PC-3 (cell line): ENCODE measurements at regions not wholly inside any gene's neighbourhood (a gene's known extent, or its start where the extent isn't known, plus 50 kb on each side); places are given as distances from the start of the nearest gene placed in this dataset.

Experiments used
- ATAC-seq: fragments of 200-7000 bp; cut with Tn5 transposase; 2 replicates; pipeline ENCODE4 v1.9.1; 2020; ENCODE audit warnings: mild to moderate bottlenecking, moderate library complexity
- BruUV-seq: library from RNA; stranded (reverse); fragments of 400-500 nt; replicated peaks from 2 replicates; lab custom pipeline; 2021; lab: Mats Ljungman, UMichigan
- CTCF ChIA-PET: fragments of 300-600 bp; sonication (Branson Sonifier 250); formaldehyde crosslinking; loops from one replicate; lab custom pipeline; 2022; ENCODE audit warnings: antibody characterized with exemption; lab: Charles Lee
- POLR2A ChIA-PET: fragments of 300-600 bp; sonication (Branson Sonifier 250); formaldehyde crosslinking; loops from one replicate; lab custom pipeline; 2022; ENCODE audit warnings: antibody characterized with exemption; ENCODE audit not compliant: unreplicated experiment; lab: Charles Lee
- DNase-seq: peaks from one replicate; pipeline ENCODE4 v3.0.0-alpha.2; 2015
- H2AFZ ChIP-seq: fragments of 300-600 bp; sonication (generic); 2 replicates; pipeline ENCODE4 v1.6.0; 2016; ENCODE audit warnings: antibody characterized with exemption, low read length
- H3F3A ChIP-seq: fragments of 300-600 bp; sonication (generic); one replicate; pipeline ENCODE4 v1.6.0; 2017; ENCODE audit warnings: antibody characterized with exemption, low read length, control low read depth, mild to moderate bottlenecking; ENCODE audit not compliant: unreplicated experiment
- H3K27ac ChIP-seq: fragments of 300-600 bp; sonication (generic); 2 replicates; pipeline ENCODE4 v1.5.1; 2016; ENCODE audit warnings: mild to moderate bottlenecking, low read length
- H3K27me3 ChIP-seq: fragments of 300-600 bp; sonication (generic); 2 replicates; pipeline ENCODE4 v1.6.1; 2016; ENCODE audit warnings: low read length, mixed read lengths
- H3K36me3 ChIP-seq: fragments of 300-600 bp; sonication (generic); 2 replicates; pipeline ENCODE4 v1.6.1; 2016; ENCODE audit warnings: low read depth, mixed run types, low read length, mixed read lengths
- H3K4me1 ChIP-seq: fragments of 300-600 bp; sonication (generic); 2 replicates; pipeline ENCODE4 v1.5.1; 2016; ENCODE audit warnings: low read length; ENCODE audit not compliant: insufficient read depth
- H3K4me2 ChIP-seq: fragments of 300-600 bp; sonication (generic); 2 replicates; pipeline ENCODE4 v1.6.0; 2016; ENCODE audit warnings: low read length
- H3K4me3 ChIP-seq: fragments of 300-600 bp; sonication (generic); 2 replicates; pipeline ENCODE4 v1.5.1; 2016; ENCODE audit warnings: mild to moderate bottlenecking, low read length, mixed read lengths
- H3K79me2 ChIP-seq: fragments of 300-600 bp; sonication (generic); 2 replicates; pipeline ENCODE4 v1.6.1; 2017; ENCODE audit warnings: low read length, mixed read lengths
- H3K9ac ChIP-seq: fragments of 300-600 bp; sonication (generic); 2 replicates; pipeline ENCODE4 v1.6.0; 2016; ENCODE audit warnings: mild to moderate bottlenecking, low read length
- H3K9me2 ChIP-seq: fragments of 300-600 bp; sonication (generic); replicated peaks from 2 replicates; pipeline ENCODE4 v1.6.1; 2016; ENCODE audit warnings: mixed run types, low read length, mixed read lengths
- H3K9me3 ChIP-seq: fragments of 300-600 bp; sonication (generic); 2 replicates; pipeline ENCODE4 v1.6.1; 2016; ENCODE audit warnings: low read length, mixed read lengths
- H4K20me1 ChIP-seq: fragments of 300-600 bp; sonication (generic); 2 replicates; pipeline ENCODE4 v1.6.1; 2016; ENCODE audit warnings: low read length, mixed read lengths
- CTCF ChIP-seq: fragments of 300-600 bp; sonication (generic); conservative IDR thresholded peaks from 2 replicates; pipeline ENCODE4 v1.5.1; 2017; ENCODE audit warnings: antibody characterized with exemption, low read depth, mild to moderate bottlenecking, low read length
- EZH2 ChIP-seq: fragments of 300-600 bp; sonication (generic); IDR thresholded peaks from one replicate; pipeline ENCODE4 v1.6.1; 2017; ENCODE audit warnings: antibody characterized with exemption, mild to moderate bottlenecking, low read length; ENCODE audit not compliant: unreplicated experiment
- EZH2phosphoT487 ChIP-seq: fragments of 300-600 bp; sonication (generic); IDR thresholded peaks from 2 replicates; pipeline ENCODE4 v1.6.1; 2018; ENCODE audit warnings: mild to moderate bottlenecking, antibody characterized with exemption, low read length, borderline replicate concordance
- intact Hi-C: fragments of 100-400 bp; cut with micrococcal nuclease; formaldehyde crosslinking; loops from 2 replicates; pipeline ENCODE4 v1.9.0; 2023

GRCh38 chr3:181940703-181941102 lies 229.0 kb downstream of the SOX2 start:
- no TSS peak for BruUV-seq
- H3K36me3 ChIP-seq, result no peaks in the 10 kb centered on the region
- H3K79me2 ChIP-seq, result no peaks in the 10 kb centered on the region
- no peak for DNase-seq
- TF ChIP-seq EZH2phosphoT487, result no peak
- no peak for TF ChIP-seq CTCF
- no peak for TF ChIP-seq EZH2
- H3K27me3 ChIP-seq, result peaks cover 10% of the 10 kb centered on the region; the same call in 1 of the 2 replicates
- H3K4me2 ChIP-seq, result no peak overlapping the region
- H3K4me3 ChIP-seq, result no peak overlapping the region
- intact Hi-C loops, result no loop called here
- H3K27ac ChIP-seq, result no peak overlapping the region
- no peak overlapping the region for H3K9ac ChIP-seq
- no peaks in the 10 kb centered on the region for H3F3A ChIP-seq
- H4K20me1 ChIP-seq, result no peaks in the 10 kb centered on the region
- no peak overlapping the region for H2AFZ ChIP-seq
- ATAC-seq, result no peak
- no peaks in the 10 kb centered on the region for H3K9me3 ChIP-seq
- no peaks in the 10 kb centered on the region for H3K9me2 ChIP-seq
- ChIA-PET POLR2A (no interaction called here), CTCF (interaction anchor here (0.7 kb wide), 1 partner anchor 136 kb away, joined by 3 read pairs; no protein-coding TSS in a partner anchor)
- no peaks in the 10 kb centered on the region for H3K4me1 ChIP-seq

- H3K4me1 ChIP-seq, result no peaks in the 10 kb centered on the region
- no TSS peak for BruUV-seq
- peaks cover 10% of the 10 kb centered on the region; the same call in 1 of the 2 replicates for H3K27me3 ChIP-seq
- no peaks in the 10 kb centered on the region for H3F3A ChIP-seq
- no peak overlapping the region for H2AFZ ChIP-seq
- H3K4me2 ChIP-seq, result no peak overlapping the region
- ATAC-seq, result no peak
- no peaks in the 10 kb centered on the region for H3K36me3 ChIP-seq
- DNase-seq, result no peak
- intact Hi-C loops, result no loop called here
- H3K27ac ChIP-seq, result no peak overlapping the region
- H3K79me2 ChIP-seq, result no peaks in the 10 kb centered on the region
- H3K4me3 ChIP-seq, result no peak overlapping the region
- no peaks in the 10 kb centered on the region for H3K9me2 ChIP-seq
- no peak for TF ChIP-seq EZH2
- TF ChIP-seq EZH2phosphoT487, result no peak
- no peak for TF ChIP-seq CTCF
- POLR2A ChIA-PET, result no interaction called here
- no peak overlapping the region for H3K9ac ChIP-seq
- no peaks in the 10 kb centered on the region for H3K9me3 ChIP-seq
- CTCF ChIA-PET, result interaction anchor here (0.7 kb wide), 1 partner anchor 136 kb away, joined by 3 read pairs; no protein-coding TSS in a partner anchor
- H4K20me1 ChIP-seq, result no peaks in the 10 kb centered on the region
Measured at GRCh38 chr3:181941250-181941649, 229.5 kb downstream of the SOX2 start.

GRCh38 chr3:181943285-181943684 lies 231.6 kb downstream of the SOX2 start:
- no peaks in the 10 kb centered on the region for H3K4me1 ChIP-seq
- intact Hi-C loops, result no loop called here
- no peaks in the 10 kb centered on the region for H3K9me2 ChIP-seq
- ChIA-PET CTCF (no interaction called here), POLR2A (no interaction called here)
- DNase-seq, result no peak
- no peaks in the 10 kb centered on the region for H3K36me3 ChIP-seq
- H3K27me3 ChIP-seq, result peaks cover 10% of the 10 kb centered on the region; the same call in 1 of the 2 replicates
- H3K27ac ChIP-seq, result no peak overlapping the region
- H3K4me3 ChIP-seq, result no peak overlapping the region
- no peak overlapping the region for H3K4me2 ChIP-seq
- no TSS peak for BruUV-seq
- H3F3A ChIP-seq, result no peaks in the 10 kb centered on the region
- no peaks in the 10 kb centered on the region for H4K20me1 ChIP-seq
- no peak for ATAC-seq
- H3K79me2 ChIP-seq, result no peaks in the 10 kb centered on the region
- H3K9ac ChIP-seq, result no peak overlapping the region
- no peaks in the 10 kb centered on the region for H3K9me3 ChIP-seq
- TF ChIP-seq CTCF (no peak), EZH2 (no peak), EZH2phosphoT487 (no peak)
- no peak overlapping the region for H2AFZ ChIP-seq
